NCI-H510A treated with DMSO at 0.1 percent for 48 hours (cell line): ENCODE measurements at regions not wholly inside any gene's neighbourhood (a gene's known extent, or its start where the extent isn't known, plus 50 kb on each side); places are given as distances from the start of the nearest gene placed in this dataset.
"Not testable (repeated sequence)": the region's sequence is repeated elsewhere in the genome, so short reads cannot be mapped to it uniquely, and the experiment has no call there.

ENCODE experiments used
- DNase-seq: peaks from one replicate; lab custom pipeline; 2025; lab: John Stamatoyannopoulos, UW

DNA sequence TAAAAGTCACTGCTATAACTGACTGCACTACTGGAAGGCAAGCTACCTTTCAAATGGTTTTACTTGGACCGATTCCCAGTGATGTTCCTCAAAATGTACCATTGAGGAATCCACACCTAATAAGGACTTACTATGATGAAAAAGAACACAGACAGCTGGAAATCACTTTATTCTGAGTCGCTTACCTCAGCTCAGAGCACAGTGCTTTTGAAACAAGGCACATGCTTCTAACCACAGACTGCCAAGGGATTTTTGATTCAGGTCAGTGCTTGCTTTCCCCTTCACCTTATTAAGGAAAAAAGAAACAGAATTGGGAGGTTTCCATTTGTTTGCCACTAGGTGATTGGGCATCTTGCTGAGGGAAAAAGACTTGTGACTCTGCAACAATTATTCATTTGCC, 707.5 kb upstream of the FSHR start:
- DNase-seq = no peak

DNA sequence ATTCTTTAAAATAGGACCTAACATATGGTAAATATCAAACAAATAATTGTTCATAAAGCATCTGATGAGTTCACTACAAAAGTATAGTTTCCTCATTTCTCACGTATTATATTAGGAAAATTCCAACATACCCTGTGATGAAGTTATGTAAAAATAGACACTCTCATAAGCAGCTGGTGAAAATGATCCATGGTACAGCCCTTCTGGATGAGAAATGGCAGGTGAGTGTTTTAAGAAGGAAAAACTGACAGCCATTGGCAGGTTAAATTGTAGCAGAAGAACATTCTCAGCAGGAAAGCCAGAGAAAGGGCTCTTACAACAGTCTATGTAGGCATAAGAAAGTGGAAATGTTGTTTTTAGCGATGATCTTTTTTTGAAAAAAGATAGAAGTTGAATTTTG, 706.5 kb upstream of the FSHR start:
- no peak for DNase-seq

DNA sequence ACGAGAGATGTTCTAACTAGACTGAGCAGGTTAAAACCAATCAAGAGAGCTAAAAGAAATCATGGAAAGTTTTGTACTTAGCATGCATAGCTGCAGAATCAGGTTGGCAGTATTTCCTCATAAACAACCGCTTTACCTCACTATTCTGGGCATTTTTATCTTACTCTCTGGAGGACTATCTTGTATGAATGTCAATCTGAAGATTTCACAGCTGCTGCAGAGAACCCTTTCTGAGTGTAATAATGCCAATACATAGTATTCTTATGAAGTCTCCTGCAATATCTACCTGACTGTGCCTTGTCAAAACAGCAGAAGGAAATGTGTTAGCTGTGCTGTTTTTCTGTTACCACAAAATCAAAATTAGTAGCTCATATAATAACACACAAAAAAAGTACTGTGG, 705.9 kb upstream of the FSHR start:
- DNase-seq = no peak

DNA sequence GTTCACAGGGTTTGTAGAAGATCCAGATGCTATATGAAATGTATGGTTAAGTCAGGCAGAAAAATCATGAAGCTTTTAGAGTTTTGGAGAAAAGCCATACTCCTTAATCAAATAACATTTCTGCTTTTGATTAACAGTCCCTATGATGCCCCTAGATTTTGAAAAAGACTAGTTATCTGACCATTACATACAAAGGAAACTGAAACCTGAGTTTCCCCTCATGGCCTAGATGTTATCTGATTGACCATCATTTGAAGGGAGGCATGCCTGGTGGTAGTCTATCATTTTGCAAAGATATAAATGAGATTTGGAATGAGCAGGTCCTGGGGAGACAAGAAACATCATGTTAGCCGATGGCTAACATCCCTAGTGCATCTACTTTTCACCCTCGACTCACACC, 704.3 kb upstream of the FSHR start:
- no peak for DNase-seq

DNA sequence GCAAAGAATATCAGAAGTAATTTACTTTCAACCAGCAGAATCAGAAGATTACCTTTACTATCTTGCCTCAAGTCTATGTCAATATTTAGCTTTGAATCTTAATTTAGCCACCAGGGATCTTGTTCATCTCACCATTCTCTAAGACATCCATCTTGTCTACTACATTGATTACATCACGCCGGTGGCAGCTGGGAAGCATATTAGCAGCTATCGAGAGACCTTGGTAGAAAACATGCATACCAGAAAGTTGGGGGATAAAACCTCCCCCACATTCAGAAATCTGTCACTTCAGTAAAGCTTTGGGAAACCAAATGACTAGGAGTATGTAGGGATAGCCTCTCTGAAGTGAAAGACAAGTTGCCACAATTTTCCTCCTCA, 703.8 kb upstream of the FSHR start:
- DNase-seq = no peak

DNA sequence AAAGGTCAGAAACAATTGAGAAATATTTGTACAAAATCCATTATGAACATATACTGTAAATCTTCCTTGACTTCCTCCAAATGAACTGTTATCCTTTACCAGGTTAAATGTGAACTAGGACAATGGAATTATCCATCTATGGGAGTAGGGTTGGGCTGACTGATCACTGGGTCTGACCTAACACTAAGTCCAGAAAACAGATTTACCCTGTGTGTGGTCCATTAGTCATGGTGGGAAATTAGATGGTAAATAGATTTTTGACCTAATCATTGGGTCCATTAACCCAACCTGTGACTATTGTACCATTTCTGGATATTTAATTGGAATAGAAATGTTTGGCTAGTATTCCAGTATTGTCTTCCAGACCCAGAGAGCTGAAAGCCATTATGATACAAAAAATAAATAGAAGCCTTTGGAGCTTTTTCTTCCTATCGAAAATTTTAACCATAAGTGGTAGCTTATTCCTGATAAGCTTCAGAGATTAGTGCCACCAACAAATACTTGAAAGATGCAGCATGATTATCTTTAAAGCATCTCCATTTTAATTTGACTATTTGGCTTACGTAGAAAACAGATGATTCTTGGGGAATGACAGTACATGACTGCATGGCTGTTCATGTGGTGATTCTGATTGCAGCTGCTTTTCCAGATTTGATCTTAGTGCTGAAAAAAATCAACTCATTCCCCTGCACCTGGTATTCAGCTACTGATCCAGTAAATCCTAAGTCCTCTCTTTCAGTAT, 703.2 kb upstream of the FSHR start:
- DNase-seq = no peak

DNA sequence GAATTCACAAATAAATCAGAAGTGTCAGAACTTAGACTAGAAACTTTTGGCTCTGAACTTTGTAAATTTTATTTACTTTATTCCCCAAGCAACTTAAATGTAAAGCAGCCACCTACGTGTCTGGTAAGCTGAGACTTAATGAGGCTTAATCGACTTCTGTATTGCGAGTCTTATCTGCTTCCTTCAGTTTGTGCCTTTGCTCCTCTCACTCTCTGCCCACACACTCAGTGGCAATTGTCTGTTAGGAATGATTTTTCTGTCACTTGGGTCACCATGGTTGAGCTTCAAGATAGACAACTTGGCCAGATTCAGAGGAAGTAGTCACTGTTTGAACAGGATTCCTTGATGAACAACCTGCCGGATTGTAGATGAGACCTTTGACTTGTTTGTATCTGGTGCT, 691.4 kb upstream of the FSHR start:
- DNase-seq = no peak

DNA sequence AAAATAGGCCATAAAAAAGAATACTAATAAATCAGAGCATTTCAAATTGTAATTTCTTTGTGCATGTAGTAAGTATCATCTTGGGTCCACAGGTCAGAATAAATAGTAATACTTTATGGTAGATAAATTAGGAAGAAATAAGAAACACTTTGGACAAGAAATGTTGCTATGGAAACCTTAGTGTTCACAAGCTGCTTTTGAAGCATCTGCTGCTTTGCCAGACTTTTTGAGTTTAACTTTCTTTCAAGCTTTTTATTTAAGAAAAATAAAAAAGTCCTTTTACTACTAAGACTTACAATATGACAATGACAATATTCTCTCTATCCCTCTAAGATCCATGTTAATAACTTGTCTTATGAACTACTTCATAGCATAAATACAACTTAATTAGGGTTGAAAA, 690.7 kb upstream of the FSHR start:
- DNase-seq = no peak

DNA sequence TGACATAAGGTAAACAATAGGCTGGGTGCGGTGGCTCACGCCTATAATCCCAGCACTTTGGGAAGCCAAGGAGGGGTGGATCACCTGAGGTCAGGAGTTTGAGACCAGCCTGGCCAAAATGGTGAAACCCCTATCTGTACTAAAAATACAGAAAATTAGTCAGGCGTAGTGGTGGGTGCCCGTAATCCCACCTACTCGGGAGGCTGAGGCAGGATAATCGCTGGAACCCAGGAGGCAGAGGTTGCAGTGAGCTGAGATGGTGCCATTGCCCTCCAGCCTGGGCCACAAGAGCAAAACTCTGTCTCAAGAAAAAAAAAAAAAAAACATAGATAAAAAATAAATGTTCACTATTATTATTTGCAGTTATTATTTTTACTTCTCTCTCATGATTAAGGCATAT, 689.8 kb upstream of the FSHR start:
- DNase-seq = not testable (repeated sequence)

DNA sequence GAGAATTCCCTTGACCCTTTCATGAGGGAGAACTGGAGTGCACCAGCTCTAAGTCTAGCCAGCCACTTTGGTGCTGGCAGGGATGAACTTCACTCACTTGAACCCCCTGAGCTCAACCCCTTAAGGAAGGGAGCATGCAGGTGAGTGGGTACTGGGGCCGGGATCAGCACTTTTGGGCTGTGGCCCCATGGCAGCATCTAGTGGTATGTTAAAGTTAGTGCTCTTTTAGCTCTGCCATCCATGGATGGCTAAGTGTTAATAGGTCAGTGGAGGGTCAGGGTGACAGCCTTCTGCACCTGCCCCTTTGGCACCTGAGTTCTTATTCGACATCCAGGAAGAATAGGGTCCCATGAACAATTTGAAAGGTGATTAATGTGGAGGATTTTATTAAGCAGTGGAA, 689.0 kb upstream of the FSHR start:
- DNase-seq = no peak

DNA sequence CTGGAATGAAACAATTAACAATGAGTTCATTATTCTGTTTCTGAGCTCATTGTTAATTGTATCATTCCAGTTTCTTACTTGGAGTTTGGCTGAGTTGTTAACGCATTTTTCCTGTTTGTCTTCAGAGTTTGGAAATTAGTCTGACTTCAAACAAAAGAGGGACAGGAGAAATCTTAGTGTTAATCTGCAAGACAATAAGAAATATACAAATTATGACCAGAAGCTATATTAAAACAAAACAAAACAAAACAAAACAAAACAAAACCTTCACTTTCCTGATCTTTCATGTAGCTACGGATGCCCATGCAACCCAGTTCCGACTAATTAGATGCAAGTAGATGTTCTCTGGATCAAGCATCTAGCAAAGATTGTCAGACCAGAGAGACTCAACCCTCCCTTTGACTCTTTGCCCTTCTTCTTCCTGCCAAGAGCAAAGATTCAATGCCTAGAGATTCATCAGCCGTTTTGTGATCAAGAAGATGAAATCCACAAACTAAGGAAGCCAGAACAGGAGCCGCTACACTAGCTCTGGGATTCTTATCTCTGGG, 686.2 kb upstream of the FSHR start:
- no peak for DNase-seq

DNA sequence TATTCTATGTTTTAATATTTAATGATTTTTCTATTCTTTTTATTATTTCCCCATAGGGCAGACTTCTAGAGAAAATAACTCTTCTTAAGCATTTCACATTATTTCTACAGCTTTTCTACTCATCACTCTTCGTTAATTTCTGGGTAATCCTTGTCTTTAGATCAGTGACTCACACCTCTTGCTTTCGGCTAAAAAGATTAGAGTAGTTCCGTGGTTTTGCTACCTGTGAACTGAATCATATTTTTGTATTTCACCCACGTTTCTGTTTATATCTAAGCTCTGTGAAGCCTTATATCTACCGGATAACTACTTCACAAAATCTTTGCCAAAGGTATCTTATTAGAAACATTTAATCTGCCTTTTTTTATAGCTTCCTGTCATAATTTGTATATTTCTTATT, 685.5 kb upstream of the FSHR start:
- DNase-seq = no peak

DNA sequence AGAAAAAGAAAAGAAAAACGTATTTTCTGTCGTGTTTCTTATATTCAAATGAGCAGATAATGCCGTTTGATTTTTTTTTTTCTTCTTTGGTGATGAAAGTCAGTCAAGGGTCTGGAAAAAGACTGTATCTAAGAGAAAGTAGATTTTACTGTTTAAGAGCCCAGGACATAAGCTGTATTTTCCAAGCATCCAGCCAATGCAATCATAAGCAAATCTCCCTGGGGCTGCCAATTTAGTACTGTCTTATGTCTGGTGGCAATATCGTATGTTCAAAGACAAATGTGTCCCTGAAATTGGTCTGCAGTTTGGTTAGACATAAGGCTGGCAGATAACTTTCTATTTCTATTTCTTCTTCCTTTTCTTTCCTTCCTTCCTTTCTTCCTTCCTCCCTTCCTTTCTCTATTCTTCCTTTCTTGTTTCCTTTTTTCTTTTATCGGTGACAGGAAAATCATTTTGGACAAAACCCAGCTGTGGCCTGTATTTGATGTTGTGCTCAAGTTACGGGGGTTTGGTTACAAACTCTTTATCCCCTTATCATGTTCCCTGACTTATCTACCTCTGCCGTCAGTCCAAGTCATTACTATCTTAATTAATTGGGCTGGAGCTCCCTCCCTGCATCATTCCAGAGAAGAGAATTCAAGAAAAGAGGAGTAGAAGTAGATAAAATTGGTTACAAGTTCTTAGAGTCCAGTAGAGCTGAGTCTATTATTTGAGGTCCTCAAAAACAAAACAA, 683.4 kb upstream of the FSHR start:
- DNase-seq = no peak

DNA sequence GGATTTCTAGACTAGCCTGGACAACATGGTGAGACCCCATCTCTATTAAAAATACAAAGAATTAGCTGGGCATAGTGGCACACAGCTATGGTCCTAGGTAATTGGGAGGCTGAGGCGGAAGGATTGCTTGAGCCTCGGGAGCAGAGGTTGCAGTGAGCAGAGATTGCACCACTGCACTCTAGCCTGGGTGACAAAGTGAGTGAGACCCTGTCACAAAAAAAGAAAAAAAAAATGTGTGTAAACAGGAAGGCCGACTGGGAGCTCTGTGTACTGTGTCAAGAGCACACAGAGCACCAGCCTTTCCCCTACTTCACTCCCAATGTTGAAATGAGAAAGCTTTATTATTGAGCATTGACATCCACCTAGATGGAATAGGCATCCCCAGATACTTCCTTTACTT, 681.7 kb upstream of the FSHR start:
- no peak for DNase-seq

DNA sequence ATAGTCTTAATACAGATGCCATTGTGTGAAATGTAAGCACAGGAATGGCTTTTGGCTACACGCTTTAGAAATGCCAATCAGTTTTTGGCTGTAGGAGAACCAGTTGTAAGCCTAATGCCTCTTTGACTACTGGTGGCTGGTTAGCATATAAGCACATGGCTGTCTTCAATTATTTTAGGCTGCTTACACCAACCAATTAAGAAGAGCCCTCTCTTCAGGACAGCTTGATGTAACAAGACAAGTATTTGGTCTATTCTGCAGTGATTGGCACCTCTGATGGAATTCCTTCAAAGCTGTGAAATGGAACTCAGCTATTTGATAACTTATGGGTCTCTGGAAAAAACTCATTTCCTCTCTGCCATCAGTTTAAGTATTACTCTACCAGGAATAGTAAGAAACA, 680.1 kb upstream of the FSHR start:
- DNase-seq = no peak

DNA sequence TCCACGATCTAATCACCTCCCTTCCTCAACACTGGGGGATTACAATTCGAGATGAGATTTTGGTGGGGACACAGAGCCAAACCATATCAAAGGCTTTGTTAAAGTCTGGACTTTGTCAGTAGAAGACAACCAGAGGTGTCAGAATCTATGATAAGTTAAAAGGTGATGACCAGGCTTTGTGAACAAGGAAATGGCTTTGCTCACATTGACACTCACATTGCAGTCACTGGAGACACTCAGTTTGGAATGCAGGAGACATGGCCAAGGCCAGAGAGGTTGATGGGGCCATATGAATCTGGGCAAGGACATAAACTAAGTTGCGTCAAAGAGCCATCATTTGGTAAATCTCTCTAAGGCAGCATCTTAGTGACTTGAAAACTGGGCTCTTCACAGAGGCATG, 678.2 kb upstream of the FSHR start:
- DNase-seq = no peak

DNA sequence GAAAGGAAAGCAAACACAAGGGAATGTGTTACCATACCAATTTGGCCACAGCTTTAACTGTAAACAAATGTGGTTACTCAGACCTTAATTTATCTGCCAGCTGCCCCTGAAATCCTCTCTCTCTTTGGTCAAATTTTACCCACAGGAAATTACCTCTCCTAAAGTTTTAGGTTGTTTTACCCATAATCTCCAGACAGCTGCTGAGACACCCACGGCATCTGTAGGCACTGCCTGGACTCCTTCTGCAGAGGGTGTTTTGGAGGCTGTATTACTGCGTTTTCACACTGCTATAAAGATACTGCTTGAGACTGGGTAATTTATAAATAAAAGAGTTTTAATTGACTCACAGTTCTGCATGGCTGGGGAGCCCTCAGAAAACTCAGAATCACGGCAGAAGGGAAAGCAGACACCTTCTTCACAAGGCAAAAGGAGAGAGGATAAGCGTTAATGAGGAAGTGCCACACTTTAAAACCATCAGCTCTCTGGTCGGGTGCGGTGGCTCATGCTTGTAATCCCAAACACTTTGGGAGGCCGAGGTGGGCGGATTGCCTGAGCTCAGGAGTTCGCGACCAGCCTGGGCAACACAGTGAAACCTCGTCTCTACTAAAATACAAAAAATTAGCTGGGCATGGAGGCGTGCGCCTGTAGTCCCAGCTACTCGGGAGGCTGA, 677.5 kb upstream of the FSHR start:
- DNase-seq = no peak

DNA sequence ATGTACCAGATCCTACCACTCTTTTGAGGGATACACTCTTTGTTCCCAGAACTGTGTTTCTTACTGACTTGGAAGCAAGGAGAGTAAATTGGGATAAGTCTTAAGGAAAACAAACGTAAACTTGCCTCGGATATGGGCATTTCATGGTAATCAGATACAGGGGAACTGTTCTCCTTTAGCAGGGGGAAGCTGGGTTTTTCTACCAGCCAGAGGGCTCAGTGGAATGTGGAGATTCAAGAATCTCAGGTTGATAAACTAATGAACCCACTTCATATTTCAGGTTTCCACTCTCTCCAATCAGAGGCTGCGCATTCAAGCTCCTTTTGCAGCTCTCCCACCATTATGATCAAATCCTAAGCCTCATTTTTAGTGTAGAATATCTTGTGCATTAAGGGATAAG, 676.5 kb upstream of the FSHR start:
- DNase-seq = no peak

DNA sequence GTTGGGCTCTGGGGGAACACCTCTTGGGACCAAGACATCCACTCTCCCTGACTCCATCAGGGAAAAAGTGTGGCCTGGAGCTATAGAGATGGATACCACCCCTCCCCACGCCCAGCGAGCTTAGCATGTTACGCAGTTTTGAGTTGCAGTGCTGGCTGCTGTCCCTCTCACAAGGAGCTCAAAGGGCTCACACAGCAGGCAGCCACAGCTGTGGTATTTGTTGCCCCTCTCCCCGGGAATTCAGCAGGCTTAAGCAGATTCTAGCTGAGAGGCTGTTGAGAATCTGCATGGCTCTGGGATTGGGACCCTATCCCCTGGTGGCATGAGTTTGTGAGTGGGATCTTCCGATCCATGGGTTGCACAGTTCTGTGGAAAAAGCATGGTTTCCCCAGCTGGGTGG, 673.1 kb upstream of the FSHR start:
- DNase-seq = no peak

DNA sequence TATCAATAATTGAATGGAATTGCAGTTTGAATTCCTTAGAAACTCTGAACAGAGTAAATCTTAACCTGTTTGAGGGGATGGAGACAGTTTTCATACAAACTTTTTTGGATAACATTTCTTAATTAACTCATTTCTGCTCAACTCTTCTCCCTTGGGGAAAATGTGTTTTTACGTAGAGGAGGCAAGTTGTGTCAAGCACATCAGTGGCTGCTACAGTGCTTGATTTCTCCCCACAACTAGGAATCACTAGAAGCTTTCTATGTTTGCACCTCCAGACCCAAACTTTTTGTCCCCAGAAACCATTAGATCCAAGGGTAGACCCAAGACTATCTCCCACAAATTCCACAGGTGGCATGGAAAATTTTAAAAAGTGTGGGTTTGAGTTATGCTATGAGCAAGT, 658.9 kb upstream of the FSHR start:
- DNase-seq = no peak

DNA sequence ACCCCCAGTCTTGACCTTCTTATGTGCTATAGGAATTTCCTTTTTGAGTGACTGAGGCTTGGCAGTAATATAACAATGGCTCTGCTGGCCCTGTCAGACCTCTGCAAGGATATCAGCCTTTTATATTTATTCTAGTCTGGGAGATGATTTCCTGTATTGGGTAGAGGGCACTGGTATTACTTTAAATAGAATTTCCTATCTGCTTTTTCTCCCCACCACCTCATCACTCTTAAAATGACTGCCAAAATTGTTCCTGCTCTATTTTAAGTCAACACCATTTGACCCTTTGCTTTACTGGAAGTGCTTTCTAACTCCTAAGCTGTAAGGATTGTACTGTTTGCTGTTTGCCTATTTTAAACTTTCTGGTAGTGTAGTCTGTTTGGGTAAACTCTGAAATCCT, 658.4 kb upstream of the FSHR start:
- no peak for DNase-seq

DNA sequence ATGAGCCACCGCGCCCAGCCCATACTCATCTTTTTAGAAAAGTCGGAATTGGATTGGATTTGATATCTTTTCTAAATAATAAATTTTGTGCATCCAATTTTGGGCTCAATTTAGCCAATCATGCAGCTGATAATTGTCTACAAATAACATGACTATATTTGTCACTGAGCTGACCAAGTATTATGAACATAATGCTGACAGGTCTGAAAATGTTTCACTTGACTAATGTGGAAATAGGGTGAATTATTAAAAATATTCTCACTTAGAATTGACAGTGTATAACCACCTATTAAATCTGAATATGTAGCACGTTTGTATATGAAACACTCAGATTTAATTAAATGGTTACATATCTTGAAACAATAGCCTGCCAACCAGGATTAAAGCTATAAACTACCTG, 657.2 kb upstream of the FSHR start:
- DNase-seq = no peak

DNA sequence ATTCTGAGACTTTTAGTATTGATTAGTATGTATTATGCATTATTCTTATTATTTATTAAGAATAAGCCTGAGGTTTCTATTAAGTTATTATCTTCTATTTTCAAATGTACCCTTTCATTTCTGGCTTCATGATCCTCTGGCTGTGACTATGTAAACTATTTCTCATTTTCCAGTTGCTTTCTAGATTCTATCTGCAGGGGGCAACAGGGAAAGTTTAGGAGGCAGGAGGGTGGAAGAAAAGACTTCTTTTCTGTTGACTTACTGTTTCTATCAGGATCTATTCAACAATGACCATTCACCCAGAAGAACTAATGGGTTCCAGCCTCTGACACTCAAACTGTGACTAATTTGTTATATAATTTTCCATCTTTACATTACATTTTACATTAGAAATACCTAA, 653.4 kb upstream of the FSHR start:
- no peak for DNase-seq
